H9 (cell line): ENCODE measurements at regions not wholly inside any gene's neighbourhood (a gene's known extent, or its start where the extent isn't known, plus 50 kb on each side); places are given as distances from the start of the nearest gene placed in this dataset.

Experiments used
- DNase-seq: peaks from one replicate; pipeline ENCODE4 v3.0.0-alpha.2; 2017
- H2AFZ ChIP-seq: one replicate; pipeline ENCODE4 v1.6.1; 2013; ENCODE audit warnings: mild to moderate bottlenecking, low read length, control low read depth, moderate library complexity
- H2AK5ac ChIP-seq: 2 replicates; pipeline ENCODE4 v1.6.1; 2013; ENCODE audit warnings: low read length, control low read depth, mixed read lengths; ENCODE audit not compliant: insufficient read length
- H2BK120ac ChIP-seq: one replicate; pipeline ENCODE4 v1.6.1; 2013; ENCODE audit warnings: low read depth, mild to moderate bottlenecking, low read length, control low read depth, inconsistent platforms; ENCODE audit not compliant: poor library complexity, severe bottlenecking
- H2BK12ac ChIP-seq: 2 replicates; pipeline ENCODE4 v1.6.1; 2013; ENCODE audit warnings: low read length, control low read depth, mixed read lengths, low read depth; ENCODE audit not compliant: insufficient read length
- H2BK15ac ChIP-seq: 2 replicates; pipeline ENCODE4 v1.6.1; 2013; ENCODE audit warnings: low read depth, low read length, control low read depth
- H2BK20ac ChIP-seq: one replicate; pipeline ENCODE4 v1.6.1; 2013; ENCODE audit warnings: low read depth, mild to moderate bottlenecking, low read length, control low read depth, inconsistent platforms; ENCODE audit not compliant: poor library complexity, severe bottlenecking
- H2BK5ac ChIP-seq: 2 replicates; pipeline ENCODE4 v1.6.1; 2013; ENCODE audit warnings: low read length, control low read depth, mixed read lengths; ENCODE audit not compliant: insufficient read length
- H3K14ac ChIP-seq: 2 replicates; pipeline ENCODE4 v1.6.1; 2013; ENCODE audit warnings: low read length, control low read depth; ENCODE audit not compliant: insufficient read depth
- H3K18ac ChIP-seq: 2 replicates; pipeline ENCODE4 v1.6.1; 2013; ENCODE audit warnings: low read depth, mild to moderate bottlenecking, mixed read lengths, low read length, control low read depth; ENCODE audit not compliant: insufficient read length
- H3K23ac ChIP-seq: 2 replicates; pipeline ENCODE4 v1.6.1; 2013; ENCODE audit warnings: low read length, control low read depth, mixed read lengths, low read depth; ENCODE audit not compliant: insufficient read length
- H3K23me2 ChIP-seq: 2 replicates; pipeline ENCODE4 v1.6.1; 2013; ENCODE audit warnings: low read depth, mild to moderate bottlenecking, mixed read lengths, low read length, control low read depth; ENCODE audit not compliant: insufficient read length, poor library complexity, severe bottlenecking
- H3K27ac ChIP-seq: 2 replicates; pipeline ENCODE4 v1.5.1; 2013; ENCODE audit warnings: low read length, control low read depth, mixed read lengths, low read depth; ENCODE audit not compliant: insufficient read length
- H3K27me3 ChIP-seq: 2 replicates; pipeline ENCODE4 v1.6.1; 2013; ENCODE audit warnings: low read length, control low read depth, inconsistent platforms; ENCODE audit not compliant: insufficient read depth
- H3K4ac ChIP-seq: 2 replicates; pipeline ENCODE4 v1.6.1; 2013; ENCODE audit warnings: low read depth, mild to moderate bottlenecking, control low read depth, inconsistent platforms, low read length, moderate library complexity
- H3K4me1 ChIP-seq: 2 replicates; pipeline ENCODE4 v1.6.1; 2013; ENCODE audit warnings: low read length, control low read depth, inconsistent platforms; ENCODE audit not compliant: insufficient read depth
- H3K4me2 ChIP-seq: 2 replicates; pipeline ENCODE4 v1.6.1; 2013; ENCODE audit warnings: low read length, control low read depth, mixed read lengths; ENCODE audit not compliant: insufficient read length, insufficient read depth
- H3K56ac ChIP-seq: 2 replicates; pipeline ENCODE4 v1.6.1; 2013; ENCODE audit warnings: low read depth, mild to moderate bottlenecking, mixed read lengths, low read length, control low read depth; ENCODE audit not compliant: insufficient read length
- H3K79me1 ChIP-seq: 2 replicates; pipeline ENCODE4 v1.6.1; 2013; ENCODE audit warnings: low read depth, mild to moderate bottlenecking, moderate library complexity, low read length, control low read depth, inconsistent platforms; ENCODE audit not compliant: insufficient read depth, poor library complexity, severe bottlenecking
- H3K79me2 ChIP-seq: 2 replicates; pipeline ENCODE4 v1.6.1; 2013; ENCODE audit warnings: low read length, control low read depth, inconsistent platforms; ENCODE audit not compliant: insufficient read depth
- H3K9ac ChIP-seq: 2 replicates; pipeline ENCODE4 v1.6.1; 2013; ENCODE audit warnings: low read length, control low read depth, mixed read lengths; ENCODE audit not compliant: insufficient read length; ENCODE audit errors: extremely low read depth
- H3K9me3 ChIP-seq: one replicate; pipeline ENCODE4 v1.6.1; 2013; ENCODE audit warnings: low read depth, low read length, inconsistent platforms; ENCODE audit not compliant: control insufficient read depth
- H3T11ph ChIP-seq: one replicate; pipeline ENCODE4 v1.6.1; 2013; ENCODE audit warnings: mild to moderate bottlenecking, low read length, control low read depth, inconsistent platforms
- H4K20me1 ChIP-seq: one replicate; pipeline ENCODE4 v1.6.1; 2013; ENCODE audit not compliant: control insufficient read depth, insufficient read length, insufficient read depth
- H4K5ac ChIP-seq: 2 replicates; pipeline ENCODE4 v1.6.1; 2013; ENCODE audit warnings: low read depth, mild to moderate bottlenecking, mixed read lengths, low read length, control low read depth; ENCODE audit not compliant: insufficient read length
- H4K8ac ChIP-seq: replicated peaks from 2 replicates; pipeline ENCODE4 v1.6.1; 2013; ENCODE audit warnings: low read length, control low read depth, mixed read lengths, low read depth; ENCODE audit not compliant: insufficient read length
- H4K91ac ChIP-seq: 2 replicates; pipeline ENCODE4 v1.6.1; 2013; ENCODE audit warnings: low read depth, mild to moderate bottlenecking, moderate library complexity, mixed read lengths, low read length, control low read depth; ENCODE audit not compliant: insufficient read length
- H3K27ac Mint-ChIP-seq, 3 experiments: 2 replicates in 2 of 3; 3 replicates in 1 of 3; pipeline ENCODE4 v1.8.0; 2020 to 2021; ENCODE audit warnings: mixed read lengths in 3 of 3, mild to moderate bottlenecking in 1 of 3, moderate library complexity in 1 of 3
- H3K27me3 Mint-ChIP-seq: 2 replicates; pipeline ENCODE4 v1.8.0; 2021; ENCODE audit warnings: low read depth, mild to moderate bottlenecking, moderate library complexity, mixed read lengths
- H3K36me3 Mint-ChIP-seq, 3 experiments: 2 replicates in 2 of 3; 3 replicates in 1 of 3; pipeline ENCODE4 v1.8.0; 2020 to 2021; ENCODE audit warnings: low read depth in 3 of 3, mixed read lengths in 3 of 3; ENCODE audit not compliant: insufficient read depth in 1 of 3
- H3K4me1 Mint-ChIP-seq, 2 experiments: 2 replicates each; pipeline ENCODE4 v1.8.0; 2020; ENCODE audit warnings: mixed read lengths in 2 of 2
- H3K4me3 Mint-ChIP-seq, 2 experiments: 2 replicates in 1 of 2; 3 replicates in 1 of 2; pipeline ENCODE4 v1.8.0; 2020 to 2021; ENCODE audit warnings: mild to moderate bottlenecking in 2 of 2, mixed read lengths in 2 of 2, moderate library complexity in 1 of 2
- H3K9me3 Mint-ChIP-seq, 2 experiments: 2 replicates in 1 of 2; 3 replicates in 1 of 2; pipeline ENCODE4 v1.8.0; 2020; ENCODE audit warnings: mild to moderate bottlenecking in 2 of 2, mixed read lengths in 2 of 2, moderate library complexity in 1 of 2
- CTCF ChIP-seq: fragments of 200-600 bp; sonication (generic); conservative IDR thresholded peaks from 3 replicates; pipeline ENCODE4 v1.8.0; 2021; ENCODE audit warnings: antibody characterized with exemption, mild to moderate bottlenecking
- WGBS: extraction: QIAGEN DNeasy Blood & Tissue Kit; methylation state at CpG from one replicate; pipeline ENCODE4 v1.1.7; 2013; ENCODE audit warnings: missing lambda C conversion rate, low lambda C conversion rate, mixed read lengths; ENCODE audit not compliant: insufficient read length; ENCODE audit errors: extremely low coverage; 5-methylcytosine and 5-hydroxymethylcytosine counted together

DNA sequence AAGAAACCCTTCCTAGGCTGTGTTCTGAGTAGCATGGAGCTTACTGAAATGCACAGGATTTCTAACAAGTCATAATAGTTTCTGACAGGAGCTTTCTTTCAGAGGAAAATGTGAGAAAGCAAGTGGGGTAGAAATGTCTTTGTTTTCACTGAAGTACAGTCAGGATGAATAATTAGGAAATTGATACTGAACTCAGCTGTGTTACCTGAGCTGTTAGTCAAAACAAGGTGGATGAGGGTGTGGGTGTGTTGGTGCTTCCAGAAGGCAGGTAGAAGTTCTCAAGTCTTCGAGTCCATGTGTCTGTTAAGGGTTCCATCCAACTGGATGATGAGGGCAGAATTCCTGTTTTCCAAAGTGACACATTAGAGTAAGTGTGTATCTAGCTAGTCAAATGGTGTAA is 122.4 kb downstream of the BASP1 start:
- Histone ChIP-seq H4K8ac (no peak overlapping the region), H3K27me3 (no peaks in the 10 kb centered on the region), H3K14ac (no peak overlapping the region), H2AFZ (no peak overlapping the region), H3K79me2 (no peaks in the 10 kb centered on the region), H3K23me2 (no peaks in the 10 kb centered on the region), H3K9ac (no peak overlapping the region), H2AK5ac (no peak overlapping the region), H2BK15ac (no peak overlapping the region), H3K4ac (no peak overlapping the region), H4K20me1 (no peaks in the 10 kb centered on the region), H3K9me3 (no peaks in the 10 kb centered on the region), H3K23ac (no peak overlapping the region), H3T11ph (no peak overlapping the region), H3K4me2 (no peak overlapping the region), H2BK5ac (no peak overlapping the region), H3K27ac (no peak overlapping the region), H2BK12ac (no peak overlapping the region), H3K56ac (no peak overlapping the region), H2BK20ac (no peak overlapping the region), H3K79me1 (no peaks in the 10 kb centered on the region), H4K91ac (no peak overlapping the region), H3K18ac (no peak overlapping the region), H2BK120ac (no peak overlapping the region), H4K5ac (no peak overlapping the region), H3K4me1 (no peaks in the 10 kb centered on the region)
- no peak overlapping the region for H3K4me3 Mint-ChIP-seq
- no peak overlapping the region for H3K27ac Mint-ChIP-seq
- H3K27me3 Mint-ChIP-seq: peaks cover 1% of the 10 kb centered on the region; the same call in 1 of the 2 replicates
- WGBS: no CpG with 5 or more reads among the region's 1 CpG
- no peak for TF ChIP-seq CTCF
- peaks cover 7 to 8% (median 8%) of the 10 kb centered on the region in 3 experiments for H3K36me3 Mint-ChIP-seq
- H3K4me1 Mint-ChIP-seq: peaks cover 2 to 3% of the 10 kb centered on the region in 2 experiments; a peak in 1 of 4 replicates
- peaks cover 15 to 25% of the 10 kb centered on the region in 2 experiments for H3K9me3 Mint-ChIP-seq
- no peak for DNase-seq
